GM21526 (cell line): ENCODE measurements at regions not wholly inside any gene's neighbourhood (a gene's known extent, or its start where the extent isn't known, plus 50 kb on each side); places are given as distances from the start of the nearest gene placed in this dataset.

ENCODE experiments used
- ATAC-seq: cut with Tn5 transposase; IDR thresholded peaks from one replicate; pipeline ENCODE4 v1.9.1; 2021; ENCODE audit warnings: moderate library complexity; ENCODE audit not compliant: unreplicated experiment, low FRiP score

DNA sequence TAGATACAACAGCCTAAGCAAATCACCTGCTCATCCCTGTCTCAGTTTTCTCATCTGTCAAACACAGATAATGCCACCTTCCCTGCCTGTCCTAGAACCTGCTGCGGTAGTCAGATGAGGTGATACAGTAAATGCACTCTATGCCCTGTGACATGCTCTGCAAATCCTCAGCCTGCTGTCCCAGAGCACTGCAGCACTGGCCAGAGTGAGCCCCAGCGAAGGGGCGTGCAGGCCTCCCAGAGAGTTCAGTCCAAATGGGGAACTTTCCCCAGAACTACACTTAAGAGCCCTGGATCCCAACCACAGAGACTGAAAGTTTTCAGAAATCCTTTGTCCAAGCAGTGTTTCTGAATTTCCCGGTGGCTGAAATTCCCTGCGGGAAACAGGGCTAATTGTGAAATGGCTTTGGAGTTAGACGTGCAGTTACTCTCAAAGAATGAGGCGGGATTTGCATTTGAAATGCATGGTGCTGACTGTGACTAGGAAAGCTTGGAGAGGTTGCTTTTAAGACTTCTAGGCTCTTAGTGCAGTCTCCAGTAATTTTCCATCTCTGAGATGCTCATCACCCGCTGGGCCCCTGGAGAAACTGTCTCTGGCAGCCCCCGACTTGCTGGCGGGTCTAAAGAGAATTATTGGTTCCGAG, 206.5 kb upstream of the AJAP1 start:
- no peak for ATAC-seq

DNA sequence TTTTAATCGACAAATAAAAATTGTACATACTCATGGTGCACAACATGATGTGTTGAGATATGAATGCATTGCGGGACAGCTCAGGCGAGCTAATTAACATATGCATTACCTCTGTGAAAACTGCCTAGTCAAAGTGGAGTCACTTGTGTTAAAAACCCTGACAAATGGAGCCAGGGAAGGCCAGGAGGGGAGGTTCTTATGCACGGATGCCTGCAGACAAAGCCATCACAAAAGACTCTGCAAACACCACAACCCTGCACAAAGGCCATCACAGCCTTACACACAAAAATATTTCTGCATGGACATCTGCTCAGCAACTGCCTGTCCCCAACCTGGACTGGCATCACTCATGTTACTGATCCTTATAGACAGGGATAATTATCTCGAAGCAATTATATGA, 204.4 kb upstream of the AJAP1 start:
- ATAC-seq, result no peak

DNA sequence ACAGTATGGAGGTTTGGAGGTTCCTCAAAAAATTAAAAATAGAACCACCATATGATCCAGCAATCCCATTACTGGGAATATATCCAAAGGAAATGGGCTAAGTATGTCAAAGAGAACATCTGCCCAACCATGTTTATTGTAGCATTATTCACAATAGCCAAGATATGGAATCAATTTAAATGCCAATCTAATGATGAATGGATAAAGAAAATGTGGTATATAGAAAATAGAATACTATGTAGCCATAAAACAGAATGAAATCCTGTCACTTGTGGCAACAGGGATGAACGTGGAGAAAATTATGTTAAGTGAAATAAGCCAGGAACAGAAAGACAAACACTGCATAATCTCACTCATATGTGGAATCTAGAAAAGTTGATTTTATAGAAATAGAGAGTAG, 201.7 kb upstream of the AJAP1 start:
- ATAC-seq, result no peak

DNA sequence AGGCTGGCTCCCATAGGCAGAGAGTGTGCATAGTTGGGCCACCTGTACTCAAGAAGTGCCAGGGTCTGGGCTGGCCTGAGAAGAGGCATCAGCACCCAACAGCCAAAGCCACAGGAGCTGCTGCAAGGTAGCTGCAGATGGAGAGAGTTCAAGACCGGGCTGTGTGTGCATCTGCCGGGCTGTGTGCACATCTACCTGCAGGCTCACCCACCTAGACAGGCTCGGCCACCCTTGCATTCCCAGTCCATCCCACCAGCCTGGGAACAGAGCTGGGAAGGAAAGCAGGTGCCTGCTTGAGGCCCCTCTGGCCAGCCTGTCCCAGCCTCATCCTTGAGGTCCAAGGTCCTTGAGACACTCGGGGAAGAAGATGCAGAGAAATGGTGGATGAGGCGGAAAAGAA, 194.4 kb upstream of the AJAP1 start:
- no peak for ATAC-seq

DNA sequence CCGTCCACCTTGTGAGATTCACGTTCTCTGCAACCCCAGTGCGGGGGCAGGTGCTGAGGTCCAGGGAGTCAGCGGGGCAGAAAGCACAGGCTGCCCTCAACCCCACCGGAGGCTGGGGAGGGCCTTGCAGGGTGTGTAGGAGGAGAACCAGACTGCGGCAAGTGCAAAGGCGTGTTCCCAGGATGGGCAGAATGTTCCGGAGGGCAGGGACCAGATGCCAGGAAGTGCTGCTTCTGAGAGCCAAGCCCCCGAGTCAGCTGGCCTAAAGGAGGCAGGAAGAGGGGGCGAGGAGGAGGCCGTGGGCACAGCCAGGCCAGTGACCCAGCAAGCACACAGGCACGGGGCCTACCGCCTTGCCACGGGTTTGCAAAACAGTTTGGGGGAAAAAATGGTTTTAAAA, 193.8 kb upstream of the AJAP1 start:
- ATAC-seq, result no peak

DNA sequence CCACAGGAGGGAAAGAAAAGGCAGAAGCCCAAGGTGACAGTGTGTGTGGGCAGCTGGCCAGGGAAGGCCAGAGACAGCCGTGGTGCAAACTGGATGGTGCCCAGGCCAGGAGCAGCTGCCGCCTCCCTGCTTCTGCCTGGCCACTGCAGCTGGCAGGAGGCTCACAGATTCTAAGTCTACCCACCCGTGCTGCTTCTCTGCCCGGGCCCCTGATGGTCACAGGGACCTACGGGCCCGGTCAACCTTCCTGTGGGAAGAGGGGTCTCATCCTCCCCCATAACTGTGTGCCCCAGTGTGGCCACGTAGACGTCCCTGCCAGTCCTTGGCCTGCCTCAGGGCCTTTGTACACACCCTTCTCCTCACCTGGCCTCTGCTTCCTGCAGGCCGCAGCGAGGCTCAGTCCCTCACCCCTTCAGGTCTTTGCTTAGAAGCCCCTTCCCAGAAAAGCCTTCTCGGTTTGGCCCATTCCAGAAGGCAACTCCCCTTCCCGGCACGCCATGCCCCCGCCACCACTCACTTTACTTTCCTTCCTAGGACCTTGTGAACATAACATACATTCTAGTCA, 192.6 kb upstream of the AJAP1 start:
- ATAC-seq, result no peak

DNA sequence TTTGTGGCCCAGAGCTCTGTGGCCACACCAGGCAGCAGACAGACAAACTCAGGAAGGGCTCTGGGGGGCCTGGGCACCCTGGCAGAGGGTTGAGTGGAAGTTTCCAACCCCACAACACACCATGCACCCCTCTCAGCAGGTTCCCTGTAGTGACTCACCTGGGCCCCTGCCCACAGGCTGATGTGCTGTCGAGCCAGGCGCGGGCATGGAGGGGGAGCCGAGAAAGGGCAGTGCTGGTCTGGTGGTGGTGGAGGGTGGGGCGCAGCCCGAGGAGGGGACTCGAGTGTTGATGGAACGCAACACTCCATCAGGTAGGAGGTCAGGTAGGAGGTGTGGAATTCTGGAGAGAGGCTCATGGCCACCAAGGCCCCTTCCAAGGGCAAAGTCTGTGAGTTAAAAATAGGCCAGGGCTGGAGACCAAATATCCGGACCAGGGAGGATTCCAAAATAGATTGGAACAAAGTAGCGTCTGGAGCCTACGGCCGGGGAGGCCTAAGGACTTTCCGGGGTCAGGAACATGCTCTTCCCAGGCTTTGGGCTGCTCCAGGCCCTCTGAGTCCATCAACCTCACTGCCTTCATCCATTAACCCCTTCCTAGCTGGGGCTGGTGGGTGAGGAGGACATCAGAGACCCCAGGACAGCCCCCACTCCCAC, 191.5 kb upstream of the AJAP1 start:
- no peak for ATAC-seq

DNA sequence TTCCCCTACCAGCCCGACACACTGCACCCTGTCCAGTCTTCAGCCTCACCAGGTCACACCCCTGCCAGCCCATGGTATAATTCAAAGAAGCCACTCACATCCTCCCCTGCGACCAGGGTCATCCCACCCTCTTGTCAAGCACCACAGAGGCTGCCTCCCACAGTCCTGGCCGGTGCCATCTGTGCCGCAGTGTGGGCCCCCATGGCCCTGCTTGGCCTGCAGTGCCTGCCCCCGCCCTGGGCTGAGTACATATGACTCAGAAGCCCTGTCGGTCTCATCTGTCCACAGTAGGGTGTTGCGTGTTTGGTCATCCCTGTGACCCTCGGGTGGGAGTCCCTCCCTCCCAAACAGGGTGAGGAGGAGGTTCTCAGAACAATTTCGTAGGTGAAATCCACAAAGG, 190.8 kb upstream of the AJAP1 start:
- ATAC-seq, result no peak

DNA sequence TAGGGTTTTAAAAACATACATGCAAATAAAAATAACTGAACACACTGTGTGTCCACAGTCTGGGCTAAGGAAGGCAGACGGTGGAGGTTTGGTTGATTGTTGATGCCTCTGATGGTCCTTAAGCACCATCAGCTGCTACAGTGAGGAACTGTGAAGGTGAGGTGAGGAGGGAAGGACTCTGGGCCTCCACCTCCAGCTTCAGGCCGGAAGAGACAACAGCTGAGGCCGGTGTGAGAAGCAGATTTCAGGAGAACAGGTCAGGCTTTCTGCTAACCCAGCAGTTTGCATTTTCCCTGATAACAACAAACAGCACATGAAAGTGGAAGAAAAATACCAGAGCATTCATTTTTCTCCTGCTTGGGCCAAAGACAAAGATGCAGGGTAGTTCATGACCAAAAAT, 189.9 kb upstream of the AJAP1 start:
- no peak for ATAC-seq

DNA sequence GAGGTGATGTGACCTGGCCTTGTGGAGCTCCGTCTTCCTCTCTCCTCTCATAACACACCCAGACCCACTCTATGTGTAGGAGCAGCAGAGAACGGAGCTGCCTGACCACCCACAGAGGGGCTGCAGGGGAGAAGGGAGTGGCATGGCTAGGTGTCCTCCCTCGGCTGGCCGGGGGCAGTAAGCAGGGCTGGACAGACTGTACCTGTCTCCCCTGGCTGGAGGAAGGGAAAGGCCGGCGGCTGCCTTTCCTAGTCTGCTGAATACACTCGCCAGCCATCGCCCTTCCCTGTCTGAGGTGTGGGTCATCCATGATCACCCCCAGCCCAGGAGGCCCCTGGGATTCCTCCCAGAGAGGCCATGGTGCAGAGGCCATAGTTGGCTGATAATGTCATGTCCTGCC, 187.2 kb upstream of the AJAP1 start:
- ATAC-seq, result no peak

DNA sequence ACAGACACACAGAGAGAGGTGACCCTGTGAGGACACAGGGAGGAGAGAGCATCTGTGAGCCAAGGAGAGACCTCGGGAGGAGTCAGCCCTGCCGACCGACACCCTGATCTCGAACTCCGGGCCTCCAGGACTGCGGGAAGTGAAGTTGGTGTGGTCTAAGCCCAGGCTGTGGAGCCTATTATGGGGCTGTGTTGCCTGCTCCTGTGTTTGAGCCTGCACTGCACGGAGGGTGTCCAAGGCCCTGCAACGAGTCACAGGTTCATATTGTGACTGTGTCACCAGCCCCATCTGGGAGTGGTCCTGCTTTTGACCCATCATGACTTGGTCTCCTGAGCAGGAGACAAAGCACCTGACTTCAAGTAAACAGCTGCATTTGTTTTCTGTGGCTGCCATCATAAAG, 186.0 kb upstream of the AJAP1 start:
- no peak for ATAC-seq

DNA sequence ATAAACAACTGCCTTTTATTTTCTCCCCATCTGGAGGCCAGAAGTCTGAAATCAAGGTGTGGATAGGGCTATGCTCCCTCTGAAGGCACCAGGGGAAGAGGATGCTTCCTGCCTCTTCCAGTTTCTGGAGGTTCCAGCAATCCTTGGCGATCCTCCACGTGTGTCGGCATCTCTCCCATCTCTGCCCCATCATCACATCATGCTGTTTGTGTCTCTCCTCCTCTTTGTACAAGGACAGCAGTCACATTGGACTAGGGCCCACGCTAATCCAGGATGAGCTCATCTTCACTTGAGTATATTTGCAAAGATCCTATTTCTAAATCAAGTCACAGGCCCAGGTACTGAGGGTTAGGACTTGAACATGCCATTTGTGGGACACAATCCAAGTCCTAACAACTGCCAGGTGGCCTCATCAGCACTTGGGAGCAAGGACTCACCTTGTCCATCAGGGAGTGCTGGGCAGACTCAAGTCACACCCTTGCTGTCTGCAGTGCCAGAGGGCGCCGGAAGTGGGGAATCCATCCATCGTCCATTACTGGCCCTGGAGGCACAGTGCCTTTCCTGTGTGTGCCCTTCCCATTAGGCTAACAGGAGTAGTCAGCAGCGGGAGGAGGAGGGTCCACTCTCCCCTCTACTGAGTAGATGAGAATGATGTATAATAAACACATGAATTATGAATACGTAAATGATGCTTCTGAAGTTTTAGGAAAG, 185.4 kb upstream of the AJAP1 start:
- ATAC-seq, result no peak

DNA sequence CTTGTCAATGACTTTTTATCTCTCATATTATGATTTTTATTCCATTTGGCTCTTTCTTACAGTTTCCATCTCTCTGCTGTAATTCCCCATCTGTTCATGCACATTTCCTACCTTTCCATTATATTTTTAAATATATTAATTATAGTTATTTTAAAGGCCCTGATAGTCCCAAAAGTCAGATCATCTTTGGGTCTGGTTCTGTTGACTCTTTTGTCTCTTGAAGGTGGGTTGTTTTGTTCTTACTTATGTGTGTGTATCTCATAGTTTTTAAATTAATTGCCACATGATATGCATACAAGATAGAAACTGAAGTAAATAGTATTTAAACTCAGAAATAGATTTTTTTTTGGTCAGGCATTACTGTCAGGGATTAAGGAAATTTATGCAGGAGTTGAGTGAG, 178.0 kb upstream of the AJAP1 start:
- ATAC-seq, result no peak

DNA sequence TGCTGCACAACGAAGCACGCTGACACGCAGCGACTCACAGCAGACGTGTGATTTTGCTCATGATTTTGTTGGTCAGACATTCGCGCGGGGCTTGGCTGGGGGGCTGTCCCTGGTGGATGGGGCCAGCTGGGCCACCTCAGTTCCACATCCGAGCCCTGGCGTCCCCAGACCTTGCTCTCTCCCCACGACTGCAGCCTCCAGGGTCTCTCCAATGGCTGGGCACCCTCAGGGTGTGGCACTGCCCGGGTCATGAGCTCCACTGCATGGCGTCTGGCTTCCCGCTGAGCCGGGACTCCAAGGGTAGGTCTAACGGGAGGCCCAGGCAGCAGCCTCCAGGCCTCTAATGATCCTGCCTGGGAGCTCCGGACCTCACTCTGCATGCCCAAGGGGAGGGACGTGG, 173.0 kb upstream of the AJAP1 start:
- ATAC-seq, result no peak

DNA sequence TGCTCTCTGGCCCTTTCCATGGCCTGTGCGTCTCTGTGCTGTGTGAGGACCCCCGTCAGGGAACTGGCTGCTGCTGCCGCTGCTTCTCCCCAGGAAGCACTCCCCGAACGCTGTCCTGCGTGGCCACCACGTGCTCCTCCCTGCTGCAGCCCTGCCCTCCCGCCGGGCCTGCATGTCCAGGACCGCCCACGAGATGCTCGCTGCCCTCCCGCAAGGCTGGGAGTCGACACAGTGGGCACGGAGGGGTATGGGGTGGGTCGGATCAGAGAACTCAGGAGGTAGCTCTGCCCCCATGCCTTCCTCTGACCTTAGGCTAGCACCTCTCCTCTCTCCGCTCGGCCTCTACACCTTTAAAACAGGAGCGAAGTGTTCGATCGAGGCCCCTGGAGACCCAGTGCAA, 171.9 kb upstream of the AJAP1 start:
- no peak for ATAC-seq

DNA sequence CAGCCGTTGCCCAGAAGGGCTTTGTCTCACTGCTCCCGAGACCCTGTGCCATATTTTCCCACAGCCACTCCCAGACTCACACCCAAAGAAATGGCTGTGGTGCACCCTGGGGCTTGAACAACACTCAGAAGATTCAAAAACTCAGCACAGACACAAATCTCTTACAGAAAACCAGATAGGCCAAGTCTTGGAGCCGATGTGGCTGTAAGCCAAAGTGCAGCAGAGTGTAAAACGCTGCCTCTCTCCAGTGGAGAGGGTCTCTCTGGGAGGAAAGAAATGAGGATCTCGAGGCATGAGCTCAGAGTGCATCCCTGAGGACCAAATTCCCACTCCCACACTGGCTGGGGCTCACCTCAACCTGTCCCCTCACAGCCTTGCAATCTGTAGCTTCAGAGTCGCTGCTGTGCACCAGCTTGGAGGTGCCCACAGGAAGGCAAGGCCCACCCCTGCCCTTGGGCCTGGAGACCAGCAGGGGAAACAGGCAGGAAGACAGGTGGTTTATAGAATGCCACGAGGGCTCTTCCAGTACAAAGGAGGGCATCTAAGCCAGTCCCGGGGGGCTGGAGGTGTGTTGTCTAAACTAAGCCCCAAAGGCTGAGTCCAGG, 171.3 kb upstream of the AJAP1 start:
- ATAC-seq, result no peak

DNA sequence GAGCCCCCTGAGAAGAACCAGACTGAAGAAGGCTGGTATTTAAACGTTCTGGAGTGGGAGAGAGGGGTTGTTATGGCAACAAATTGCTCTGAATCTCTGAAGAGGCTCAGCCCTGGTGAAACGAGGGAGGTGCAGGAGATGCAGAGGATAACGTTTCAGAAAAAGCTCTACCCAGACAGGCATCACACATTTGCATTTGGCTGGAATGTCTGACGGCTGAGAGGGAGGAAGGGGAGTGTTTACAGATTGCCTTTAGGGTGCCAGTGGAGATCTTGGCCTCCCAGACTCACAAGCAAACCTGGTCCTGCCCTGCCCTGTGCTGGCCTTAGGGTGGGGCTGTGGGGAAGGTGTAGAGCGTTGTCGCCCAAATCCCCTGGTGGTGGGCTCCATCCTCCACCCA, 169.0 kb upstream of the AJAP1 start:
- ATAC-seq, result no peak

DNA sequence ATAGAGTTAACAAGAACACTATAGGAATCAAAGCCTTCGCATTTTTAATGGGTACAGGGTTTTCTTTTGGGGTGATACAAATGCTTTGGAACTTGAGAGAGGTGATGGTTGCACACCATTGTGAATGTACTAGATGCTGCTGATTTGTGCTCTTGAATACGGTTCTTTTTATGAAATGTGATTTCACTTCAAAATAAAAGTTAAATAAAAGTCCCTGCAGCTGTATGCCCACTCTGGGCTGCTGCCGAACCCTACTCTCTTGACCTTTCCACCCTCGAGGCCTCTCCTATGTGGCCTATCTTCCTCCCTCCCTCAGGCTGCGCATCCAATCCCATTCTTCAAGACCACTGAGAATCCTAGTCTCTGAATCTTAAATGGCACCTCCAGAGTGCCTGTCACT, 168.5 kb upstream of the AJAP1 start:
- ATAC-seq, result no peak

DNA sequence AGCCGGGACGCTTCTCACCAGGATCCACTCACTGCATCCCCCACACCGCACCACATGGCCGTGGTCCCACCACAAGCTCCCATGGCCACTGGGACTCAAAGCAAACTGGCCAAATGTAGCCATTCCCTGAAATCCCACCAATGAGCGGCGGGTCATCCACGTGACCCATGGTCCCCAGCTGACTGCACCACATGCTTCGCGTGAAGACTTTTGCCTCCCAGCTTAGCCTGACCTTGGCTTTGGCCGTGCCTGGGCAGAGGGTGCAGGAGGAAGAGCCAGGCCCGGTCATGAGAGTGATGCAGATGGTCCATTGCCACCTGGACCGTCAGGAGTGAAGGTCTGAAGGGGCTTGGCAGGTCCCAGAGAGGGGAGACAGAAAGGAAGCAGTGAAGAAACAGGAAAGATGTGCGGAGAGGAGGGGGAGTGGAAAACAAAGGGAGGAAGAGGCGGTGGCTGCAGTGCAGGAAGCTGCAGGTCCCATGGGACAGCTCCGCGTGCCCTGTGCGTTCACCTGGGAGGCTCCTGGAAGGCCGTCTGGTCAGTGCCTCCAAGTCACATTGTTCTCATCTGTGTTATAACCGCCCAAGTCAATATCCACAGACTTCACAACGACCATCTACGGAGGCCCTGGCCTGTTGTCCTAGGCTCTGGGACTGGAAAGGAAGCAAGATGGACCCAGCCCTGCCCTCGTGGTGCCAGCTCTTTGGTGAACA, 167.8 kb upstream of the AJAP1 start:
- ATAC-seq, result no peak

DNA sequence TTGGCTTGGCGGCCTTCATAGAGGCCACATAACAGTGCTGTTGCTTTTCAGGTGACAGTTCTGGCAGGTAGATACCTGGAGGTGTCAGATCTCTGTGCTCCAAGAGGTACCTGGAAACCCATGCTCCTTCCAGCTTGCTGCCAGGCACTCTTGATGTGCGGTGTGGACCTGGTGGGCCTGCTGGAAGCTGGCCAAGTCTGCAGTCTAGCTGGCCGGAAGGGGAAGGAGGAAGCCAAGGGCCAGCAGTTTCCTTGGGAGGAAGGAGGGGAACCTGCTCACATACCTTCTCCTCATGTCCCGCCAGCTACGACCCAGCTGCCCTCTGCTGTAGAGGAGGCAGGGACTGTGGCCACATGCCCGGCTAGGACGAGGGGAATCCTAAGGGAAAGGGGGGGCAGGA, 166.4 kb upstream of the AJAP1 start:
- no peak for ATAC-seq

DNA sequence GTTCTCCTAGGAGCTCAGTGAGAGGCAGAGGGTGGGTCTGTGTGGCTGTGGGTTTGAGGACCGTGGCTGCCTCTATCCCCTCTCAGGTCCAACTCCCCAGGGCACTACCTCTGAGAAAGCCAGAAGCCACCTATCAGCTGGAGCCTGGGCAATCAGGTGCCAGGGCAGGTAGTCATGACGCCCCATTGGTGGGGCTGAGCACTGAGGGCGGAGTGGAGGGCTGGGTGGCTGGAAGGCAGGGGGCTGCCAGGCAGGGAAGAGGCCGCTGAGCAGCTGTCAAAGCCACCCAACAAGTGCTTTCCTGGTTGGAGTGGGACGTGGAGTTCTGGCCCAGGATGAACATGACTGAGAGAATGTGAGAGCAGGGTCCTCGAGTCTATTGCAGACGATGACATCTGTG, 164.9 kb upstream of the AJAP1 start:
- ATAC-seq, result no peak
